ENCODE measurements at regions not wholly inside any gene's neighbourhood (a gene's known extent, or its start where the extent isn't known, plus 50 kb on each side); places are given as distances from the start of the nearest gene placed in this dataset.
"Not testable (repeated sequence)": the region's sequence is repeated elsewhere in the genome, so short reads cannot be mapped to it uniquely, and the experiment has no call there.

GRCh38 chr2:215889240-215889969, 123.9 kb downstream of the MREG start:
- DNase-seq: not testable (repeated sequence)

- DNase-seq: no peak
Measured at GRCh38 chr2:215888680-215889079, 124.7 kb downstream of the MREG start.

GRCh38 chr2:215887303-215887702, 126.0 kb downstream of the MREG start:
- no peak for DNase-seq

- DNase-seq: no peak
Measured at GRCh38 chr2:215886022-215886421, 127.3 kb downstream of the MREG start.

GRCh38 chr2:215885536-215885935, 127.8 kb downstream of the MREG start:
- DNase-seq: no peak

GRCh38 chr2:215884451-215885087, 128.8 kb downstream of the MREG start:
- DNase-seq: no peak

- DNase-seq: no peak
Measured at GRCh38 chr2:215883799-215884198, 129.6 kb downstream of the MREG start.

- DNase-seq: no peak
Measured at GRCh38 chr2:215882689-215883088, 130.7 kb downstream of the MREG start.

- DNase-seq: no peak
Measured at GRCh38 chr2:215881582-215881981, 131.8 kb downstream of the MREG start.

GRCh38 chr2:215880970-215881369, 132.4 kb downstream of the MREG start:
- no peak for DNase-seq

GRCh38 chr2:215879977-215880940, 133.1 kb downstream of the MREG start:
- DNase-seq: no peak

- DNase-seq: no peak
Measured at GRCh38 chr2:215879331-215879730, 134.0 kb downstream of the MREG start.

GRCh38 chr2:215878476-215879063, 134.8 kb downstream of the MREG start:
- DNase-seq: no peak

GRCh38 chr2:215876937-215877238, 136.5 kb downstream of the MREG start:
- no peak for DNase-seq

GRCh38 chr2:215876139-215876936, 137.0 kb downstream of the MREG start:
- DNase-seq: no peak

GRCh38 chr2:215874418-215874817, 138.9 kb downstream of the MREG start:
- no peak for DNase-seq

GRCh38 chr2:215870986-215871385, 142.4 kb downstream of the MREG start:
- DNase-seq: no peak

GRCh38 chr2:215870088-215870490, 143.3 kb downstream of the MREG start:
- DNase-seq: no peak

GRCh38 chr2:215868846-215869543, 144.4 kb downstream of the MREG start:
- DNase-seq: no peak

- no peak for DNase-seq
Measured at GRCh38 chr2:215866606-215867005, 146.7 kb downstream of the MREG start.

- no peak for DNase-seq
Measured at GRCh38 chr2:215863687-215864086, 149.7 kb downstream of the MREG start.

GRCh38 chr2:215862351-215862771, 151.0 kb downstream of the MREG start:
- no peak for DNase-seq
